ENCODE measurements at regions not wholly inside any gene's neighbourhood (a gene's known extent, or its start where the extent isn't known, plus 50 kb on each side); places are given as distances from the start of the nearest gene placed in this dataset.

DNA sequence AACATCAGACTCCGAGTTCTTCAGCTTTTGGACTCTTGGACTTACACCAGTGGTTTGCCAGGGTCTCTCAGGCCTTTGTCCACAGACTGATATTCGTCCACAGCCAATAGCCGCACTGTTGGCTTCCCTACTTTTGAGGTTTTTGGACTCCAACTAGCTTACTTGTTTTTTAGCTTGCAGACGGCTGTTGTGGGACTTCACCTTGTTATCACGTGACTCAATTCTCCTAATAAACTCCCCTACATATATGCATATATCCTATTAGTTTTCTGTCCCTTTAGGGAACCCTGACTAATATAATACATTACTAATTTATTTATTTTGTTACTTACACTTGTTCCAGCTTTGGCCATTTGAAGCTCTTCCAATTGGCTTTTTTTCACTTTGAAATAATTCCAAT lies 311.3 kb downstream of the BMP2 start:
- Histone ChIP-seq H3K9ac (ENCODE audit: low read depth, low read length) (no peak overlapping the region), H3K36me3 (ENCODE audit: insufficient read depth, low read length) (no peaks in the 10 kb centered on the region), H3K27ac (ENCODE audit: low read depth, low read length) (no peak overlapping the region), H3K9me3 (ENCODE audit: insufficient read depth, low read depth, low read length) (no peaks in the 10 kb centered on the region), H3K4me3 (ENCODE audit: low read length) (no peak overlapping the region), H3K27me3 (ENCODE audit: insufficient read depth, low read length) (no peaks in the 10 kb centered on the region), H3K4me1 (ENCODE audit: insufficient read depth, low read length) (no peaks in the 10 kb centered on the region)
- WGBS = 98% methylated on average over 5 of the region's 5 CpGs

DNA sequence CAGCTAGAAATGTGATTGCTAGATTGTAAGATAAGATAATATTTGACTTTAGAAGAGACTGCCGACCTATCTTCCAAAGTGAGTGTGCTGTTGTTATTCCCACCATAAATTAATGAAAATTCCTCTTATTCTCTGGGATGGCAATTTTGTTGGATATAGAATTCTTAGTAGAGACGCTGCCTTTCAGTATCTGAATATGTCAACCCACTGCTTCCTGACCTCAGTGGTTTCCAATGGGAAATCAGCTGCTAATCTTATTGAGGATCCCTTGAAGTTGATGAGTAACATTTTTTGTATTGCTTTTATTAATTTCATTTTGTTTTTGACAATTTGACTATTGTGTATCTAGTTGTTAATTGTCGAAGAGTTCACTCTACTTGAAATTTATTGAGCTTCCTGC lies 313.0 kb downstream of the BMP2 start:
- Histone ChIP-seq H3K4me3 (ENCODE audit: low read length) (no peak overlapping the region), H3K36me3 (ENCODE audit: insufficient read depth, low read length) (no peaks in the 10 kb centered on the region), H3K27me3 (ENCODE audit: insufficient read depth, low read length) (no peaks in the 10 kb centered on the region), H3K9ac (ENCODE audit: low read depth, low read length) (no peak overlapping the region), H3K9me3 (ENCODE audit: insufficient read depth, low read depth, low read length) (no peaks in the 10 kb centered on the region), H3K4me1 (ENCODE audit: insufficient read depth, low read length) (no peaks in the 10 kb centered on the region), H3K27ac (ENCODE audit: low read depth, low read length) (no peak overlapping the region)
- 100% methylated on average over 2 of the region's 3 CpGs for WGBS

DNA sequence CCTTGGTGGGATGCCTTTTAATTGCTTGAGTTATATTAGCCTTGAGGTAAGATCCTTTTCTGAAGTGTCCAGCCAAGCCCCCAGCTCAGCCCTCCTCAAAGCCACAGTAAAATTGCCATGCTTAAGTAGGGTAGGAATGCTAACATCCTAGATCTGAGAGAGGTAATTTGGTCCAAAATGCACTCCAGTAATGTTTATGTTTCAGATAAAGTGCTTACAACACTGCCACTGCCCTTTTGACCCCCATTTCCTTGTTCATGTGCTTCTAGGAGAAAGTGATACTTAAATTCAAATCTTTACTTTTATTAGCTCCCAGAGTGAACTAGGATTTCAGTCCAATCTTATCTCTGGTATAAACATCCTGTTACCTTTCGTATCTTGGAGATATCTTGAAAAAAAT lies 318.0 kb downstream of the BMP2 start:
- Histone ChIP-seq H3K27ac (ENCODE audit: low read depth, low read length) (no peak overlapping the region), H3K27me3 (ENCODE audit: insufficient read depth, low read length) (no peaks in the 10 kb centered on the region), H3K4me3 (ENCODE audit: low read length) (no peak overlapping the region), H3K4me1 (ENCODE audit: insufficient read depth, low read length) (no peaks in the 10 kb centered on the region), H3K36me3 (ENCODE audit: insufficient read depth, low read length) (no peaks in the 10 kb centered on the region), H3K9ac (ENCODE audit: low read depth, low read length) (no peak overlapping the region), H3K9me3 (ENCODE audit: insufficient read depth, low read depth, low read length) (no peaks in the 10 kb centered on the region)
- WGBS = 64% methylated on average over 1 of the region's 1 CpG

DNA sequence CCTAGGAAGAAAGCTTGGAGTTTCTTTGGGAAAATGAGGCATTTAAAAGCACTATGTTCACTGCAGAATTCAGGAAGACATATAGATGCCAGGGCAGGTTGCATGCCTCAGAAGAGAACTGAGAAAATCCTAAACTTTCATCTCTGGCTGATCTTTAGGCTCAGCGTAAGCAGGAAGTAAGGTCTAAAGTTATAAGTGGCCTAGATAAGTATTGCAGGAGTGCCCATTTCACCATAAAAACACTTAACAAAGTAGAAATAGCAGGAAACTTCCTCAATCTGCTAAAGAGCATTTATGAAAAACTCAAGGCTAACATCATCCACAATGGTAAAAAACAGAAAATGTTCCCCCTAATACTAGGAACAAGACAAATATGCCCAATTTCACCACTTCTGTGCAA lies 320.3 kb downstream of the BMP2 start:
- Histone ChIP-seq H3K9me3 (ENCODE audit: insufficient read depth, low read depth, low read length) (no peaks in the 10 kb centered on the region), H3K36me3 (ENCODE audit: insufficient read depth, low read length) (no peaks in the 10 kb centered on the region), H3K9ac (ENCODE audit: low read depth, low read length) (no peak overlapping the region), H3K27ac (ENCODE audit: low read depth, low read length) (no peak overlapping the region), H3K4me1 (ENCODE audit: insufficient read depth, low read length) (no peaks in the 10 kb centered on the region), H3K27me3 (ENCODE audit: insufficient read depth, low read length) (no peaks in the 10 kb centered on the region), H3K4me3 (ENCODE audit: low read length) (no peak overlapping the region)
- WGBS = no CpG with 5 or more reads among the region's 1 CpG

DNA sequence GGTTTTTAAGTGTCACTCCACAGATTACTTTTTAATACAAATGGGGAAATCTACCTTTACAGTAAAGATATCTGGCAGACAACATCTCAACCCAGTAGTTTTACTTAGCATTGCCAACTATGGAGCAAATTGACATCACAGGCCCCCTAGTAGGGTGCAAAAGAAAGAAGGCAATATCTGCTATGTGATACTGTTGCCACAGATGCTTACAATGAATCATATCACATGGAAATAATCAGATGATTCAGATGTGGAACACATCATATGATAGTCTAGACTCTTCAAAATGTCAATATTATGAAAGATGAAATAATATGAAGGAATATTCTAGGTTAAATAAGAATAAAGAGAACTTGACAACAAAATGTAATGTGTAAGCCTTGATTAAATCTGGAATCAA lies 322.5 kb downstream of the BMP2 start:
- Histone ChIP-seq H3K36me3 (ENCODE audit: insufficient read depth, low read length) (no peaks in the 10 kb centered on the region), H3K9me3 (ENCODE audit: insufficient read depth, low read depth, low read length) (no peaks in the 10 kb centered on the region), H3K9ac (ENCODE audit: low read depth, low read length) (no peak overlapping the region), H3K27me3 (ENCODE audit: insufficient read depth, low read length) (no peaks in the 10 kb centered on the region), H3K27ac (ENCODE audit: low read depth, low read length) (no peak overlapping the region), H3K4me1 (ENCODE audit: insufficient read depth, low read length) (no peaks in the 10 kb centered on the region), H3K4me3 (ENCODE audit: low read length) (no peak overlapping the region)

DNA sequence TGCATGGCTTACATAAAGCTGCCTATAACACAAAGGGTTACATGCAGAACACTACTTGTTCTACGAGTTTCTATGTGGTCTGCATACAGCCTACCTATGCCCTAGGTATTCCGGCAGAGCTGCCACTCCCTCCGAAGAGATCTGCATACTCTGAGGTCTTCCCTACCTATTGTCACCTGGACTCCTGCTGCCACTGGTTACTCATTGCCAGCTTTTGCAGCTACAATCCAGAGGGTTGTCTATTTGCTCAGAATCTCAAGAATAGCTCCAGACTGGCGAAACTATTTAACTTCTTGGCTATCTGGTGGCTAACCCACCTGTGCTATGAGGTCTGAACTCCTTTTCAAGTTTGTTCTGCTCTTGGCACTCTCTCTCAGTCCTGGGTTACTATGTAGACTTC lies 323.3 kb downstream of the BMP2 start:
- Histone ChIP-seq H3K4me3 (ENCODE audit: low read length) (no peak overlapping the region), H3K36me3 (ENCODE audit: insufficient read depth, low read length) (no peaks in the 10 kb centered on the region), H3K4me1 (ENCODE audit: insufficient read depth, low read length) (no peaks in the 10 kb centered on the region), H3K27me3 (ENCODE audit: insufficient read depth, low read length) (no peaks in the 10 kb centered on the region), H3K9ac (ENCODE audit: low read depth, low read length) (no peak overlapping the region), H3K27ac (ENCODE audit: low read depth, low read length) (no peak overlapping the region), H3K9me3 (ENCODE audit: insufficient read depth, low read depth, low read length) (no peaks in the 10 kb centered on the region)
- WGBS = 82% methylated on average over 4 of the region's 4 CpGs

DNA sequence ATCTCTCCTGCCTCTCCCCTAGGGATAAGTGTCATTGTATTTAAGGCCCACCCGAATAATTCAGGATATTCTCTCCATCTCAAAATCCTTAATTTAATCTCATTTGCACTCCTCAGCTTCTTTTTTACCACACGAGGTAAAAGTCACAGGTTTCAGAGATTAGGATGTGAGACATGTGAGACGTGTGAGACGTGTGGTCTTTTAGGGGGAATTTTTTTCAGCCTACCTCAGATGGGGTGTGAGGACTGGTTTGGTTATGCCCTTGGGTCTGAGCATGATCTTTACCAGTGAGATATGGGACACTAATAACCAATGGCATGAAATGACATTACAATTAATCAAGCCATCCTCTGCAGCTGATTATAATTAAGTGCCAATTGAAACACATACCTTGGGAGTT lies 324.2 kb downstream of the BMP2 start:
- H3K27me3 ChIP-seq (ENCODE audit: insufficient read depth, low read length) = no peaks in the 10 kb centered on the region
- H3K4me3 ChIP-seq (ENCODE audit: low read length) = no peak overlapping the region
- H3K4me1 ChIP-seq (ENCODE audit: insufficient read depth, low read length) = no peaks in the 10 kb centered on the region
- H3K36me3 ChIP-seq (ENCODE audit: insufficient read depth, low read length) = no peaks in the 10 kb centered on the region
- WGBS = 90% methylated on average over 4 of the region's 4 CpGs
- no peaks in the 10 kb centered on the region for H3K9me3 ChIP-seq (ENCODE audit: insufficient read depth, low read depth, low read length)
- no peak overlapping the region for H3K9ac ChIP-seq (ENCODE audit: low read depth, low read length)
- no peak overlapping the region for H3K27ac ChIP-seq (ENCODE audit: low read depth, low read length)

DNA sequence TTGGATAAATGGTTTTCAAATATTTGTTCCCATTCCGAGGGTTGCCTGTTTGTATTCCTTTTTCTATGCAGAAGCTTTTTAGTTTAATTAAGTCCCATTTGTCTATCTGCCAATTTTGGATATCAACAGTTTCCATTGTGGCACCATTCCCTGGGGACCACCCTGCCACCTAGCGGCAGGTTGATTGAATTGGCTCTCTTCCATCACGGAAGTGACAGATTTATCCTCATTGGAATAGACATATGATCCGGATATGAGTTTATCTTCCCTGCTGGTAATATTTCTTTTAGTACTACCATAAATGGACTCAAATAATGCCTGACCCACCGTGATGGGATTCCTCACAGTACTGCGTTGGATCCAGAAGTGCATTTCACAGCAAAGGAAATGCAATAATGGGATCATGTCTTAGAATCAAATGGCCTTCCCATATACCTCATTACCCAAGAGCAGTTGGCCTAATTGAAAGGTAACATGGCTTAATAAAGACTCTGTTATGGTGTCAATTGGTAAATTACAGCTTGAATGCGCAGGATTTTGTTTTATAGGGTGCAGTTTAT lies 327.0 kb downstream of the BMP2 start:
- Histone ChIP-seq H3K36me3 (ENCODE audit: insufficient read depth, low read length) (no peaks in the 10 kb centered on the region), H3K9ac (ENCODE audit: low read depth, low read length) (no peak overlapping the region), H3K27ac (ENCODE audit: low read depth, low read length) (no peak overlapping the region), H3K4me1 (ENCODE audit: insufficient read depth, low read length) (no peaks in the 10 kb centered on the region), H3K27me3 (ENCODE audit: insufficient read depth, low read length) (no peaks in the 10 kb centered on the region), H3K4me3 (ENCODE audit: low read length) (no peak overlapping the region), H3K9me3 (ENCODE audit: insufficient read depth, low read depth, low read length) (no peaks in the 10 kb centered on the region)
- WGBS = 33% methylated on average over 7 of the region's 7 CpGs

DNA sequence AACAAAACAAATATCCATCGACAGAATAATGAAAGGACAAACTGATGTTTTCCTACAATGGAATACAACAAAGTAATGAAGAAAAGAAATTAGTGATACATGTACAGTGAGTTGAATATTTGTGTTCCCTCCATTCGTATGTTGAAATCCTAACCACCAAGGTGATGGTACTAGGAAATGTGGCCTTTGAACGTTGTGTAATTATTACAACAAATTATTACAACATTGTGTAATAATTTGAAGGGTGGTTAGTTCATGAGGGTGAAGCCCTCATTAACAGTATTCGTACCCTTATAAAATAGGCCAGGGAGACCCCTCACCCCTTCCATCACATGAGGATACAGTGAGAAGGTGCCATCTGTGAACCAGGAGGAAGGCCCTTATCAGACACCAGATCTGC lies 339.4 kb downstream of the BMP2 start:
- H3K9ac ChIP-seq (ENCODE audit: low read depth, low read length) = no peak overlapping the region
- no peak overlapping the region for H3K4me3 ChIP-seq (ENCODE audit: low read length)
- WGBS = 100% methylated on average over 1 of the region's 4 CpGs
- H3K27me3 ChIP-seq (ENCODE audit: insufficient read depth, low read length) = no peaks in the 10 kb centered on the region
- no peaks in the 10 kb centered on the region for H3K36me3 ChIP-seq (ENCODE audit: insufficient read depth, low read length)
- H3K9me3 ChIP-seq (ENCODE audit: insufficient read depth, low read depth, low read length) = no peaks in the 10 kb centered on the region
- no peak overlapping the region for H3K27ac ChIP-seq (ENCODE audit: low read depth, low read length)
- no peaks in the 10 kb centered on the region for H3K4me1 ChIP-seq (ENCODE audit: insufficient read depth, low read length)

DNA sequence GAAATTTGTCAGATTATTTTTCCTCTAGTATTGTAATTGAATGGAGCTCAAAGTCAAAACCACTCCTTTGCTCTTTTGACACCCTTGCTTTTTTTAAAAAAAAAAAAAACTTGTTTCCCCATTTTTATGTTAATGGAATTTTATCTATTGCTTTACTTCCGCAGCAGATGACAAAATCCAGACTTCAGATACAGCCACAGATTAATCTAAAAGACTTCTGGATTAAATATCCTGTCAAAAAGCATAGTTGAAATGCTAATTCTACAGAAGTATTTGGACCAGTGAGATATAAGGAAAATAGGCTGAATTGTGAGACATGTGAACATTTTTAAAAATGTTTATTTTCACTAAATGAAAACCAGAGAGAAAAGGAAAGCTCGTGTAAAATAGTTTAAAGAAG lies 341.4 kb downstream of the BMP2 start:
- no peak overlapping the region for H3K9ac ChIP-seq (ENCODE audit: low read depth, low read length)
- no peak overlapping the region for H3K4me3 ChIP-seq (ENCODE audit: low read length)
- H3K9me3 ChIP-seq (ENCODE audit: insufficient read depth, low read depth, low read length) = no peaks in the 10 kb centered on the region
- no peak overlapping the region for H3K27ac ChIP-seq (ENCODE audit: low read depth, low read length)
- H3K4me1 ChIP-seq (ENCODE audit: insufficient read depth, low read length) = peaks cover 17% of the 10 kb centered on the region
- no peaks in the 10 kb centered on the region for H3K27me3 ChIP-seq (ENCODE audit: insufficient read depth, low read length)
- WGBS = no CpG with 5 or more reads among the region's 2 CpGs
- no peaks in the 10 kb centered on the region for H3K36me3 ChIP-seq (ENCODE audit: insufficient read depth, low read length)

DNA sequence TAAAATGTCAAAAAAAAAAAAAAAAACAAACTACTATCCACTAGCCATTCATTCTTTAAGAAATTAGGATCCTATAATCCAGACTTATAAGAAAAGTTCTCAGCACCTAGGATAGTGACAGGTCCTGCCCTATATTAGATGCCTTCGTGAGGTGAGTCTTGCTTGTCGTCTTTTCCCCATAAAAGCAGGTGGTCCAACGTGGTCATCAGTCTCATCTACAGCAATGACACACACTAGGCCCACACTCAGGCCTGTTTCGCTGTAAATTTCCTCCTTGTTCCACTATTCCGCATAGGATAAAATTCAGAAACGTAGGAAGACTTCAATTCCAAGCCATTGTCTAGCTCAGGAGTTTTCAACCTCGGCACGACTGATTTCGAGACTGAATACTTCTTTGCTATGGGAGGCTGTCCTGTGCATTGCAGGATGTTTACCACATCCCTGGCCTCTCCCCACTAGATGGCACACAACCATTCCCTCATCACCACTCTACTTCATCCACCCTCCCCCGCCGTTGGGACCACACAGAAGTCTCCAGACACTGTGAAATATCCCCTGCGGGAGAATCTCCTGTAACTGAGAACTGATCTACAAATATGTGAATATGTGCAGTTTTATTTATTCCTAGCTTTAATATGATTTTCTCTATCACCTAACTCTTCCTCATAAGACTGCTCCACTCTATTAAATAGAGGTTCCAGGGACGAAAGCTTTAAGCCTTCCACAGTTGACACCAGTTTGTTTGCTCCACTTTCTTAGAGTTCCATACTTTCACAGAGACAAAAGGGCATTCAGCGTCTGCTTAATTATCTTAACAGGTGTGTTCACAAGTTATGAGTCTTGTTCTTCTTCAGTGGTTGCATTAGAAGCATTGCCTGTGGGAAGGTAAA lies 346.3 kb downstream of the BMP2 start:
- Histone ChIP-seq H3K36me3 (ENCODE audit: insufficient read depth, low read length) (no peaks in the 10 kb centered on the region), H3K9me3 (ENCODE audit: insufficient read depth, low read depth, low read length) (no peaks in the 10 kb centered on the region), H3K9ac (ENCODE audit: low read depth, low read length) (no peak overlapping the region), H3K4me1 (ENCODE audit: insufficient read depth, low read length) (peaks cover 21% of the 10 kb centered on the region), H3K27me3 (ENCODE audit: insufficient read depth, low read length) (no peaks in the 10 kb centered on the region), H3K27ac (ENCODE audit: low read depth, low read length) (no peak overlapping the region), H3K4me3 (ENCODE audit: low read length) (no peak overlapping the region)
- WGBS = 46% methylated on average over 13 of the region's 14 CpGs

All from HUES64 (cell line).